ENCODE measurements at regions not wholly inside any gene's neighbourhood (a gene's known extent, or its start where the extent isn't known, plus 50 kb on each side); places are given as distances from the start of the nearest gene placed in this dataset.

DNA sequence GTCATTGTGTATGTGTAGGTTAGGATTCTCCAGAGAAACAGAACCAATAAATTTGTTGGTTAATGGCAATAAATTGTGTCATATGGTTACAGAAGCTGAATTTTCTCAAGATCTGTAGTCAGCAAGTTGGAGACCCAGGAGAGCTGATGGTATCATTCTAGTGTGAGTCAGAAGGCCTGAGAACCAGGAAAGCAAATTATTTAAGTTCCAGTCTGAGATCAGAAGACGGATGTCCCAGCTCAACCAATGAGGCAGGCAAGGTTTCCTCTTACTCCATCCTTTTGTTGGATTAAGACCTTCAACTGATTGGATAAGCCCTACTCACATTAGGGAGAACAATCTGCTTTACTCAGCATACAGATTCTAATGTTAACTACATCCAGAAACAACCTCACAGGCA, 656.3 kb downstream of the ANXA1 start:
- Histone ChIP-seq H3K27me3 (no peaks in the 10 kb centered on the region), H3K27ac (replicated peaks in 1 of 4) (no peak overlapping the region), H3K9me3 (no peaks in the 10 kb centered on the region), H3K36me3 (no peaks in the 10 kb centered on the region), H3K4me1 (no peaks in the 10 kb centered on the region), H3K4me3 (no peak overlapping the region)
- intact Hi-C loops (cut with DNase I), result no loop called here
- TF ChIP-seq, protein P1, sequence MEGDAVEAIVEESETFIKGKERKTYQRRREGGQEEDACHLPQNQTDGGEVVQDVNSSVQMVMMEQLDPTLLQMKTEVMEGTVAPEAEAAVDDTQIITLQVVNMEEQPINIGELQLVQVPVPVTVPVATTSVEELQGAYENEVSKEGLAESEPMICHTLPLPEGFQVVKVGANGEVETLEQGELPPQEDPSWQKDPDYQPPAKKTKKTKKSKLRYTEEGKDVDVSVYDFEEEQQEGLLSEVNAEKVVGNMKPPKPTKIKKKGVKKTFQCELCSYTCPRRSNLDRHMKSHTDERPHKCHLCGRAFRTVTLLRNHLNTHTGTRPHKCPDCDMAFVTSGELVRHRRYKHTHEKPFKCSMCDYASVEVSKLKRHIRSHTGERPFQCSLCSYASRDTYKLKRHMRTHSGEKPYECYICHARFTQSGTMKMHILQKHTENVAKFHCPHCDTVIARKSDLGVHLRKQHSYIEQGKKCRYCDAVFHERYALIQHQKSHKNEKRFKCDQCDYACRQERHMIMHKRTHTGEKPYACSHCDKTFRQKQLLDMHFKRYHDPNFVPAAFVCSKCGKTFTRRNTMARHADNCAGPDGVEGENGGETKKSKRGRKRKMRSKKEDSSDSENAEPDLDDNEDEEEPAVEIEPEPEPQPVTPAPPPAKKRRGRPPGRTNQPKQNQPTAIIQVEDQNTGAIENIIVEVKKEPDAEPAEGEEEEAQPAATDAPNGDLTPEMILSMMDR (IDR thresholded peaks at IDR 0.05), result no peak
- TF ChIP-seq POLR2A (IDR thresholded peaks at IDR 0.05; ENCODE audit: low read depth) (no peak), POLR2AphosphoS5 (IDR thresholded peaks at IDR 0.05) (no peak), EP300 (IDR thresholded peaks at IDR 0.05) (no peak)
- DNase-seq (ENCODE audit: extremely low spot score), result no peak
- 73% methylated on average over 1 of the region's 1 CpG for WGBS

DNA sequence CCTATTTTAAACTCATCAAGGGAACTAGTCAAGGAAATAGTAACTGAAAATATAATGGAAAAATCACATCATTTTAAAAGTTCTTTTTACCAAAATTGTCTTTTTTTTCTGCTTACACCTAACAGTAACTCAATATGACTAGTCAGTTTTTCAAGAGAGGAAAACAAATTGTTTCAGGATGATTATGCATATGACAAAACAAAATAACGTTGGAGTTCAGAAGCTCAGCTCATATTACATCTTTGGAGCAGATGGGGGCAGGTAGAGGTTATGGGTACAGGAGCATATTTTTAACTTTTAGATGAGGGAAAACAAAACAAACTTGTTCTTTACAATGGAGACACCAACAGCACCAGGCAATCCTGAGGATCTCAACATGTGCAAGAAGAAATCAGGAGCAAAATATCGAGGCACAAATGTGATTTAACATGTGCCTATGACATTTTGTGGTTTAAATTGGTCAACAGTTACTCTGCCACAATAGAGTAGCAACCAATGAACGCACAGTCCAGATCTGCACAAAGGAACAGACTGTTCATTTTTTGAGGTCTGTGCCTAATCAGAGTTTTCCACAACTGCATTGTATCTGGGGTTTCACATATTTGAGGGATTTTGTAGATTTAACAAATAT, 659.0 kb downstream of the ANXA1 start:
- Histone ChIP-seq H3K4me3 (no peak overlapping the region), H3K4me1 (no peaks in the 10 kb centered on the region), H3K9me3 (no peaks in the 10 kb centered on the region), H3K27ac (replicated peaks in 1 of 4) (no peak overlapping the region), H3K36me3 (no peaks in the 10 kb centered on the region), H3K27me3 (no peaks in the 10 kb centered on the region)
- no peak for DNase-seq (ENCODE audit: extremely low spot score)
- TF ChIP-seq POLR2AphosphoS5 (IDR thresholded peaks at IDR 0.05) (no peak), POLR2A (IDR thresholded peaks at IDR 0.05; ENCODE audit: low read depth) (no peak), EP300 (IDR thresholded peaks at IDR 0.05) (no peak)
- TF ChIP-seq, protein P1 (IDR thresholded peaks at IDR 0.05), result no peak
- intact Hi-C loops (cut with DNase I), result no loop called here
- 51% methylated on average over 3 of the region's 3 CpGs for WGBS

DNA sequence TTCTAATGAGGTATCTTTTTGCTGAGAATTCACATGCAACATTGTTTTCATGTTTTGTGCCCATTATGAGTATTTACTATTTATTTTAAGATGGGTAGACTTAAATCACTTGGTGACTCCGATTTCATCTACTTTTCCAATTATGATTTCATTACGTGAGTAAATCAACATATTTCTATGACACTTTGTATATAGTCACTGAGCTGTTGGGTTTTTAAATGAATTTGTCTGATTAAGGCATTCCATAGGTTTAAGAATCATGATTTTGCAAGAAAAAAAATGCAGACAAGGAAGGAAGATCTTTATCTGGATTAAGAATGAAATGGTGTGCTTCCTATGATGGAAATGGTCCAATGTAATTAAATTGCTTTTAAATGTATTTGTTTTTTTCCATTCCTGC, 661.9 kb downstream of the ANXA1 start:
- Histone ChIP-seq H3K27me3 (no peaks in the 10 kb centered on the region), H3K27ac (replicated peaks in 1 of 4) (no peak overlapping the region), H3K4me3 (no peak overlapping the region), H3K9me3 (no peaks in the 10 kb centered on the region), H3K36me3 (no peaks in the 10 kb centered on the region), H3K4me1 (no peaks in the 10 kb centered on the region)
- intact Hi-C loops (cut with DNase I), result no loop called here
- no peak for DNase-seq (ENCODE audit: extremely low spot score)
- no peak for TF ChIP-seq POLR2A (IDR thresholded peaks at IDR 0.05; ENCODE audit: low read depth)
- no peak for TF ChIP-seq POLR2AphosphoS5 (IDR thresholded peaks at IDR 0.05)
- no peak for TF ChIP-seq EP300 (IDR thresholded peaks at IDR 0.05)
- TF ChIP-seq, protein P1 (IDR thresholded peaks at IDR 0.05), result no peak
- WGBS, result 86% methylated on average over 2 of the region's 2 CpGs

DNA sequence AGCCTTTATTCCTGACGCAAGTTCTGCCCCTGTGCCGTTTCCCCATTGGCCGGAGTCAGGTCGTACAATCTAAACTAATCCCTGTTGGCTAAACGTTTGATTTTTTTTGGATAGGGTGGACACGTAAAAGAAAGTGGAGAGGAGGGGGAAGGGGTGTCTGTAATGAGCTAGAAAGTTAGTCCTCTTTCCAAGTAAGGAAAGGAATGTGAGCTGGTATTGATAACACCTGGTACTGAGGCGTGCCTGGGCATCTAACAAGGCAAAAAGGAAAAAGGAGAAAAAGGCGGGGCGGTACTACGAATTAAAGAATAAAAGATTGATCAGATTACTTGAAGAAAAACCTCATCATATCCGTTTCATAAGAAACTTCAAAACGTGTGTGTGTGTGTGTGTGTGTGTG, 665.2 kb downstream of the ANXA1 start:
- intact Hi-C loops (cut with DNase I), result no loop called here
- Histone ChIP-seq H3K9me3 (no peaks in the 10 kb centered on the region), H3K36me3 (no peaks in the 10 kb centered on the region), H3K4me1 (no peaks in the 10 kb centered on the region), H3K4me3 (no peak overlapping the region), H3K27ac (replicated peaks in 1 of 4) (no peak overlapping the region), H3K27me3 (no peaks in the 10 kb centered on the region)
- TF ChIP-seq EP300 (IDR thresholded peaks at IDR 0.05) (no peak), POLR2AphosphoS5 (IDR thresholded peaks at IDR 0.05) (no peak), POLR2A (IDR thresholded peaks at IDR 0.05; ENCODE audit: low read depth) (no peak)
- TF ChIP-seq, protein P1 (IDR thresholded peaks at IDR 0.05), result no peak
- 71% methylated on average over 12 of the region's 12 CpGs for WGBS
- DNase-seq (ENCODE audit: extremely low spot score), result no peak

DNA sequence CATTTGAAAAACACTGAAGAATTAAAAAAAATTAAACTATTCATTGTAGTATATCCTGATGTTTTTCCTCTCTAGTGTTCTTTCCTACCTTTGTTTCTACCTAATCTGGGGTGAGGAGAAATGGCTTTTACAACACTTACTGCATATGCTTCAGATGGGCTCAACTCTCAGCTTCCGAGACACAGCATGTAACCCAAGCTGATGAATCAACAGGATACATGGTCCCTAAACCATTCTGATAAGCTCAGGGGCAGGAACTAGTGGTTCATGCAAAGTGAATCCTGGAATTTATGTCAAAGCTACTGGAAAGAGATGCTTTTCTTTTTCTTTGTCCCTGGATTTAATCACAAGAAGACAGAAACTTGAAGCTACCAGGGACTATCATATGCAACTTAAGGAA, 672.5 kb upstream of the RORB start:
- no peak overlapping the region for H3K4me3 ChIP-seq
- no peaks in the 10 kb centered on the region for H3K27me3 ChIP-seq
- H3K36me3 ChIP-seq, result no peaks in the 10 kb centered on the region
- TF ChIP-seq, protein P1 (IDR thresholded peaks at IDR 0.05), result no peak
- TF ChIP-seq EP300 (IDR thresholded peaks at IDR 0.05), result no peak
- intact Hi-C loops (cut with DNase I), result no loop called here
- no peak overlapping the region for H3K27ac ChIP-seq (replicated peaks in 1 of 4)
- WGBS, result 70% methylated on average over 1 of the region's 1 CpG
- H3K9me3 ChIP-seq, result no peaks in the 10 kb centered on the region
- no peaks in the 10 kb centered on the region for H3K4me1 ChIP-seq
- DNase-seq (ENCODE audit: extremely low spot score), result no peak

All from esophagus muscularis mucosa (tissue), 4 donors.